22Rv1 (cell line): ENCODE measurements at regions not wholly inside any gene's neighbourhood (a gene's known extent, or its start where the extent isn't known, plus 50 kb on each side); places are given as distances from the start of the nearest gene placed in this dataset.

ENCODE experiments used
- H3K27ac ChIP-seq: fragments of 450-650 bp; 2 replicates; pipeline ENCODE4 v1.5.1; 2017
- CTCF ChIP-seq: fragments of 450-650 bp; IDR thresholded peaks from 2 replicates; pipeline ENCODE4 v1.5.1; 2017; ENCODE audit warnings: mild to moderate bottlenecking
- ZFX ChIP-seq: fragments of 450-650 bp; IDR thresholded peaks from 2 replicates; pipeline ENCODE4 v1.6.1; 2017; ENCODE audit warnings: antibody characterized with exemption, borderline replicate concordance

DNA sequence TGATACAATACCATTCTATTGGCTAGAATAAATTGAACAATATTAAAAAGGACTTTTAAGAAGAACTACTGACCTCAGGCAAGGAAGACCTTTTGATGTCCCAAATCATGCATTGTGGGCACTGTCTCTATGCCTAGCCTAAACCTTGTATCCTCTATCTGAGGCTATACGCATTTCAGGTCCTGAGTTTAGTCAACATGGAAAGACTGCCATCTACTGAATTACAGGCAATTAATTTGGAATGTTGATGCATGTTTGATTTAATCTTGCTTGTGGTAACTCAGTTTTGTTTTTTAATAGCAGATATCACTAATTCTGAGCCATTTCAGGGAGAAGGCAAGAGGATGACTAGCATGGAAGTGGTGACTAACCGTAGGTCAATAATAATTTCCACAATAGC, 585.3 kb upstream of the CCNG1 start:
- TF ChIP-seq CTCF (peak; percentile 27), ZFX (no peak)
- no peak overlapping the region for H3K27ac ChIP-seq

DNA sequence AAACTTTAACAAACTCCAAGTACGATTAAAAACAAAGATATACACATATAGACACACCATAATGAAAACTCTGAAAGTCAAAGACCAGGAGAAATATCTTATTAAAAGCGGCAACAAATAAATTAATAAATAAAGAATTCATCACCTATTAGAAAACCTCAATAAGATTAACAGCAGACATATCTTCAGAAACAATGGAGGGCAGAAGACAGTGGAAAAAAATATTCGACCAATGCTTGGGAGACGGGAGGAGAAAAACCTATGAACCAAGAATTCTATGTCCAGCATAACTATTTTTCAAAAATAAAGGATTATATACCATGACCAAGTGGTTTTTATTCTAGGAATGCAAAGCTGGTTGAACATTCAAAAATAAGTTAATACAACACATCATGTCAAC, 578.6 kb upstream of the CCNG1 start:
- no peak overlapping the region for H3K27ac ChIP-seq
- TF ChIP-seq CTCF (no peak), ZFX (no peak)

- TF ChIP-seq ZFX = no peak
- no peak for TF ChIP-seq CTCF
- H3K27ac ChIP-seq = no peak overlapping the region
Observed at GRCh38 chr5:162870966-162871365, 566.4 kb upstream of the CCNG1 start.

DNA sequence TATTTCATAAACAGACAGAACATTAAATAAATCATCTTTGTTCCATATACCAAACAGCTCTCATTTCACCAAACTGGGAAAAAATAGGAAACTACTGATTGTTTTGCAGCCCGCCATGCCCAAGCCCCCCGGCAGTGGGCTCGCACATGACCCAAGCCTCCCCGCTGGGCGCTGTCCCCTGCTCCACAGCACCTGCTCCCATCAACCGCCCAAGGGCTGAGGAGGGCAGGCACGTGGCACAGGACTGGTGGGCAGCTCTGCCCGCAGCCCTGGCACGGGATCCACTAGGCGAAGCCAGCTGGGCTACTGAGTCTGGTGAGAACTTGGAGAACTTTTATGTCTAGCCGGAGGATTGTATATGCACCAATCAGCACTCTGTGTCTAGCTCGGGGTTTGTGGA, 554.8 kb upstream of the CCNG1 start:
- H3K27ac ChIP-seq = no peak overlapping the region
- TF ChIP-seq CTCF (no peak), ZFX (no peak)

GRCh38 chr5:162886717-162887116, 550.7 kb upstream of the CCNG1 start:
- TF ChIP-seq ZFX (no peak), CTCF (no peak)
- no peak overlapping the region for H3K27ac ChIP-seq

- H3K27ac ChIP-seq = no peak overlapping the region
Observed at GRCh38 chr5:162888268-162888667, 549.1 kb upstream of the CCNG1 start.

DNA sequence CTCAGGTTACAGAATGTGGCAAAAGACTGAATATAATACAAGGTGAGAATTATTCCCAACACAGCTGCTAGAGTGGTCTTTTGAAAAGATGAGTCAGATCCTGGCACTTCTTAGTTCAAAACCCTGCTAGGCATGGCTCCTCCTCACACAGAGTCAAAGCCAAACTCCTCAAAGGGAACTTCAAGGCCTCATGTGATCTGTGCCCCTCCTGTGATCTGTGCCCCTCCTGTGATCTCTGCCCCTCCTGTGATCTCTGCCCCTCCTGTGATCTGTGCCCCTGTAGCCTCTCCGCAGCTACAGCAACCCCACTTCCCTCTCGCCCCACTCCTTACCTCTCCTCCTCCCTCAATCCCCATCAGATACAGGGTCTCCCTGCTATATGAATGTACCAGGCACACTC, 525.5 kb upstream of the CCNG1 start:
- no peak overlapping the region for H3K27ac ChIP-seq
- no peak for TF ChIP-seq CTCF
- TF ChIP-seq ZFX = no peak

More at GRCh38 chr5:162888268-162888667, 549.1 kb upstream of the CCNG1 start:
- TF ChIP-seq CTCF (no peak), ZFX (no peak)

DNA sequence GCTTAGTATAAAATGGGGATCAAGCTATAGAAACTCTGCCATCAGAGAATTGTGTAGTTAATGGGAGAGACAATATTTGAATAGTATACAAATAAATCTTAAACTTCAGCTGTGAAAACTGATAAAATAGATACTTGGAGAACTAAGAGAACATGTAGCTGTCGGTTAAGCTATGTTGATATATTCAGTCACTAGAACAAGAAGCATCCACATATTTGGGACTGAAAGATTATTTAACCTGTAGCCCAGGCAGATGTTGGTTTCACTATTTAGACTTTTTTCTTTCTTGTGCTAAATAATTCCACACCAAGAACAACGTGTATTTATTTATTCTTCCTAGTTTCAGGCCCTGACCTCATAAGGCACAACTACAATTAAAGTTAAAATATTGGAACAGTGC, 521.0 kb upstream of the CCNG1 start:
- TF ChIP-seq CTCF = no peak
- TF ChIP-seq ZFX = no peak
- 0 out of 2 replicates have a peak overlapping the region, but pooled peaks have one; percentile 10 for H3K27ac ChIP-seq
